ENCODE measurements at regions not wholly inside any gene's neighbourhood (a gene's known extent, or its start where the extent isn't known, plus 50 kb on each side); places are given as distances from the start of the nearest gene placed in this dataset.

DNA sequence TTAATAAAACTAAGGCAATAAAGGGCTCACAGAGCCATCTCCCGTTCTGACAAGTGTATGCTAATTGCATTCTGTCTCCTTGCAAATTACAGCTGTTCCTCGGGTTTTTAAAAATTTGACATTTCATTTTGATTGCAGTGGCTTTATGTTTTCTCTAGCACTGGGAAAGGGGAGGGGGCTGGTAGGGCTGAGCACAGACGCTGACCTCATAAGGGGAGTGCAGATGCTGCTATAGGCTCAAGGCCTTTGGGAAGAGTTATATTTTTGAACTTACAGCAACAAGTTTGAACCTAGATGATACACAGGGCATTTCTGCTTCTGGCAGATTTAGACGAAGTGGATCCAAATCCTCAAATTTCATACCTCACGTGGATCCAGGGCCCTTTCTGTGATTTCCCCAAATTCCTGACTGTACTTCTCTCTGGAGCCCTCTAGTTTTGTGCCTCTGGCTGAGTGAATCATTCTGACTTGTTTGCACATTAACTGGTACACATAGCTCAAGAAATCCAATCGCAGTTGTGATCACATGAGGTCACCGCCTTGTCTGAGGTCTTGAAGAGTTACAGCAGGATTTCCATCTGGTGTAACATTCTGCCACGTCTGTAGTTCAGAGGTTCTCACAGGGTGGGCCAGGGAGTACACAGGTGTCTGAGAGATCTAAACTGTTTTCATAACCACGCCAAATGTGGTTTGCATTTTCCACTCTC lies 230.3 kb downstream of the C1orf94 start:
- no peak for DNase-seq

- DNase-seq, result no peak
Observed at GRCh38 chr1:34408011-34408410, 231.3 kb downstream of the C1orf94 start.

DNA sequence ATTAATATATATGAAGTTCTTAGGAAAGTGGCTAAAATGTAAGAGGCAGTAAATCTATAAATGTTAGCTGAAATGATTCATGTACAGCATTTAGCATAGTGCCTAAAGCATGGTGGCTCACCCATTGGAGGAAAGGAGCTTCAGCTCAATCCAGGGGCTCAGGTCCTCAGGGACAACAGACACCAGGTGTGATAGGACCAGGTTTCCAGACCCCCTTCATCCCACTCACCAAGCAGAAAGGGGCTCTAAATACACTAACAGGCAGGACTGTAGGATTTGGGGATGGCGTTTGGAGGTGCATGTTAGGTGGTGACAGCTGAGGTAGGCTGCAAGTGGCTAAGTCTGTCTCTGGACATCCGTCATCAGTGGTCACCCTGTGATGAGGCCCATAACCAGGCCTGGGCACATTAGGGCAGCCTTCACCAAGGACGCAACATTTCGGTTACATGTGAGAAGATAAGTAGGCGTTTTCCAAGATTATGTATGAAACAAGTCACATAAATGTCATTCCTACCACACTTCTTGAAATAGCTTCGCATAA lies 233.1 kb downstream of the C1orf94 start:
- no peak for DNase-seq

- DNase-seq, result peak in 3 of 58 donors; percentile 2 to 4 (median 3)
Observed at GRCh38 chr1:34412598-34413370, 236.1 kb downstream of the C1orf94 start.

GRCh38 chr1:34415140-34415539 lies 238.4 kb downstream of the C1orf94 start:
- DNase-seq, result no peak

GRCh38 chr1:34418166-34418565 lies 241.5 kb downstream of the C1orf94 start:
- no peak for DNase-seq

DNA sequence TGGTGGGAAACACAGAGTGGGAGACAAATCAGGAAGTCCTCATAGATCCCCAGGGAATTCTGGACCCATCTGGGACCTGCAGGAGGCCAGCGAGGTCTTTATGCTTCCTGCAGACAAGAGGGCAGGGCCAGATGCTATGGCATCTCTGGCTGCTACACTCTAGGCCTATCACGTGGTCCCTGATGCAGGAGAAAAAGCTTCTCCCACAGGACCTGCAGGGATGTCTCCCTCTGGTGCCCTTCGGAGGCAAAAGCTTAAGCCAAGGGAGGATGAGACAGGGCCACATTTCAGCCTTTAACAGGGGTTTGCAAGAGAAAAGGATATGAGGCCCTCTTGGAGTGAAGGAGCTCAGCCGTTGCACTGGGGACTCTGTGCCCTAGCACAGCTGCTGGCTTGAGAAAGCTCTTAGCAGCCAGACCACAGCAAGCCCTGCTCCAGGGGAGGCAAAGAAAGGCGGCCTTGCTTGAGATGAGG lies 243.0 kb downstream of the C1orf94 start:
- no peak for DNase-seq

DNA sequence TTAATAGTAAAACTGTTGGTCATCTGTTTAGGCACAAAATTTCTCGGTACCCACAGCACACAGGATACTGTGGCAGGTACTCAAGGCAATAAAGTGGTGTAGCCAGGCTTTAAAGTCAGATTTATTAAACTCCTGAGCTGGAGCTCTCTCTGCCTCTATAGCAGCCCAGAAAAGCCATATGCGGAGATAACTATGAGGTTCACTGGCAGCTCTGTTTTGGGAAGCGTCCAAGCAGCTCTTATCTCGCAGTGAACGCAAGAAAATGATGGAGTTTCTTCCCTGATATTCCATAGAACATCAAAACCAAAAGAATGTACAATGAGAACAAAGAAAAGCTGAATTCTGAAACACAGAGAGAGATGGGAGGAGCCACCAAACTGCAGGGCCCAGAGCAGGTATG lies 248.3 kb downstream of the C1orf94 start:
- DNase-seq, result no peak

DNA sequence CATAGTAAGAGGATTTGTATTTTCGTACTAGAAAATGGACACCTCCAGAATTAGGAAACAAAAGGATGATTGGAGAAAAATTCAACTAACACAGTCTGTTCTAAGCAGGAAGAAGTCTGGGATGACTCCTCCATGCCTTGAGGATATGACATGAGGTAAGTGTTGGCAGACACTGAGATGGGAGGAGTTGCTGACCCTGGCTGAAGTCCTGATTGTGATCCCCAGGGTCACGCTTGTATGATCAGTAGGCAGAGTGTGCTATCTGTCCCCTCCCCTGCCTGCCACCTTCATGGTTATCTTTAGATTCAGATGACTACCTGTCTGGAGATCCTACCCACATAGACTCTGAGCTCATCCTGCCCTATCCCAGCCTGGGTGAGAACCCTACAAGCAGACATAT lies 249.1 kb downstream of the C1orf94 start:
- DNase-seq, result no peak

DNA sequence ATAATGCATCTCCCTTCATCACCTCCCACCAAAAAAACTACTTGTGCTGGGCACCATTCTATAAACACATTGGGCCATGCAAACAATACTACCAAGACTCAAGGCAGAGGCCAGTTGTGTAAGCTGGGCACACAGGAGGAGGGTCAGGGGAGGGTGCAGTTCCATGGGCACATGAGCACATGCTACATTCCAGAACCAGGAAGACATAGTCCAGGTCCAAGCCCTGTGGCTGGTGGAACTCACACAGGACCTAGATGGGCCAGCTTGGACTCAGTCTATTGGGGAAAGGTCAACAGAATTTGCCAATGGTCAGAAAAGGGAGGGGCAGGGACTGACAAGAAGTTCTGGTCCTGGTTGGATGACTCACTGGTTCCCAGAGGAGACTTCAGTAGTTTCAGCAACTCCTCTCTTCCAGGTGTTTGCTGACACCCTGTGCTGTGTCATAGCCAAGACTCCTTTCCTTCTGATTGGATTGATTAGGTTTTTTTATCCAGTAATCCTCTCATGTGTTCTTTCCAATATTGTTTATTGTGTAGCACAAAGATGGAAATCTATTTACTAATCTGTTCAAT lies 249.7 kb downstream of the C1orf94 start:
- DNase-seq, result no peak

DNA sequence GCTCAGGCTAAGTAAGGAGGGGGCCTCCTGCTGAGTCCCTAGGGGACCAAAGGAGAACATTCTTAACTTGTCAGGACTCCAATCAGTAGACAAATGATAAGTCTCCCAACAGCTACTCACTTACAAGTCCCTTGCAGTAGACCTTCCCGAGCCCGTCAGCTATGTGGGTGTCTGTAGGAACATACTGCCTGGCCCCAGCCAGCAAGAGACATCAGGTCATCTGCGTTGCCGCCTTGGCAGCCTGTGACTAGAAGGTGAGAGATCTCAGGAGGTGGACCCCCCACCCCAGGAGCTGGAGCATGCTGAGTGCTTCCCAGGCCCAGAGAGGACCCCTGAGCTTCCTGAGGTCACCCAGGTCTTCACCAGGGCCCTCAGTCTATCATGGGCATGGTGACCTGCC lies 250.5 kb downstream of the C1orf94 start:
- no peak for DNase-seq

- no peak for DNase-seq
Observed at GRCh38 chr1:34433099-34433498, 256.4 kb downstream of the C1orf94 start.

DNA sequence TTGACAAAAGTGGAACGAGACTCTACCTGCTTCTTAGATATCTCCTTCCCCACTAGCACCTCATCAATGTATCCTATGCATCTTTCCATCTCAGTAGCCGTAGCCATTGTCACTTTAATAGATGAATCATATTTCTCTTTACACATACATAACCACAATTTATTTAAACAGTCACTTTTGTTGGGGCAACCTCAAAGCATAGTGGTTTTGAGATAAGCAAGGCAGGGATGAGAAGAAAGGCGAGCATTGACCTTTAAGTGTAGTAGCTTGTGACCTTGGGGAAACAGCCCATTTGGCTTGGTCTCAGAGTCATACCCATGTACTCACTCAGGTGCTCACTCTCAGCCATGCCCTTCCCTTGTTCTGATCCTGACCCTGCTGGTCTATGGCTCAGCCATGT lies 260.1 kb downstream of the C1orf94 start:
- DNase-seq, result no peak

- DNase-seq, result no peak
Observed at GRCh38 chr1:34441259-34442069, 264.8 kb downstream of the C1orf94 start.

DNA sequence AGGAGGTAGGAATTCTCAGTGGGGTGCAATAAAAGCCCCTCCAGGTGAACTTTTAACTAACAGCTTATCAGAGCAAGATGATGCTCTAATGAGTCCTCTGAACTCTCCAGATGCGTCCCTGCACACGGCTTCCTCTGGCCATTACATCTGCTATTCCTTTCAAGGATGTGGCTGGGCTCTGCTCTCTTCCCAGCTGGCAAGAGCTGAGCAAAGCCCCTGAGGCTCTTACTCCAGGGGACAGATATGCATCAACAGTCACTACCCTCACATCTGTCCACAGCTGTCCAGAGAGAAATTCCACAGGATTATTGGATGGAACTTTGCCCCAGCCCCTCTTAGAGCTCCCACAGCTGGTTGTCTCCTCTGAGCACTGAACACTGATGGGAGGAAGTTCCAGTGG lies 267.8 kb downstream of the C1orf94 start:
- no peak for DNase-seq

DNA sequence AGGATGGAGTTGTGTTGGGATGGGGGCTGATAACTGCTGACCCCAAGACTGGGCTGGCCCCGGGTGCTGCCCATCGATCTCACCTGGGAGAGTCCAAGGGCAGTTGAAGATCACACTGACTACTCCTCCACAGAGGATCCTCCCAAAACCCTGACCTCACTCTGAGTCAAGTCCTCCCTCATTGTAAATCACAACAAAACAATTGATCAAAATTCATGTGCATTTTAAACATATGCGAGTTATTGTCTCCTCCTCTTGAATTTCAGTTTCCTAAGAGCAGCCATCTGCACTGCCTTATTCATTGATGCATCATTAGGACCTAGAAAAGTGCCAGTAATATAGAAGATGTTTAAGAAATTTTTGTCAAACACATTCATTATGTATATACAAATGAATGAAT lies 273.6 kb downstream of the C1orf94 start:
- DNase-seq, result no peak

DNA sequence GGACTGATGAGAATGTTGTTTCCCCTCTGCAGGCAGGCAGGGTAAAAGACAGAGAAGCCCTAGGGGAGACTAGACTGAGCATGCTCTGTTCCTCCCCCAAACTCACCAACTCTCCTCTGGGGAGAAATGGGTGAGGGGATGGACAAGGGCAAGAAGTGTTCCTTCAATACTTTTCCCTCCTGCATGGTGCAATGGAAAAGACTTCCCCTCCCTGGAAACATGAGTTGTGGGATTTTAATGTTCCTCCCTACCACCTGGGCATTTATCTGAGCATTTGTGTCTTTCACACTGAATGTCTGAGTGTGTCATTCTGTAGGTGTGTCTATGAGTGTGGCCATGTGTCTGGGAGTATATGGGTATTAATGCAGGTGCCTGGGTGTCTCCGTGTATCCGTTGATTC lies 275.7 kb downstream of the C1orf94 start:
- no peak for DNase-seq

GRCh38 chr1:34455121-34455520 lies 278.4 kb downstream of the C1orf94 start:
- DNase-seq, result no peak

- DNase-seq, result peak in 5 of 58 donors; percentile 0 to 6 (median 1)
Observed at GRCh38 chr1:34460193-34460592, 283.5 kb downstream of the C1orf94 start.

DNA sequence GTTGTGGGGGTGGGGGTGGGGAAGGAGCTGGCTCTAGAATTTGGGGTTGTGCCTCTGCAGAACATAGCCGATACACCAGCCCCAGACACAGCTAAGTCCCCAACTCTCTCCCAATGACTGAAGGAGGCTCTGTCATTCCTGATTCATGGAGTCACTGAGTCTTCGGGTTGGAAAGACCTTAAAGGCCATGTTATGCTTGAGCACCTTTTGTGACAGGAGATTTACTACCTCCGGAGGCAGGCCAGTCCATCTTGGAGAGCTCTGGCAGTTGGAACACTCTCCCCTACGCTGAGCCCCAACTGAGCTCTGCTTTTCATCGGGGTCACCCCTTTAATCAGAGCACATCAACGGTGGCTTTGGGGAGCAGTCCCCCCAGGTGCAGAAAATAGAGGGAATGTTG lies 284.4 kb upstream of the GJB5 start:
- no peak for DNase-seq

DNA sequence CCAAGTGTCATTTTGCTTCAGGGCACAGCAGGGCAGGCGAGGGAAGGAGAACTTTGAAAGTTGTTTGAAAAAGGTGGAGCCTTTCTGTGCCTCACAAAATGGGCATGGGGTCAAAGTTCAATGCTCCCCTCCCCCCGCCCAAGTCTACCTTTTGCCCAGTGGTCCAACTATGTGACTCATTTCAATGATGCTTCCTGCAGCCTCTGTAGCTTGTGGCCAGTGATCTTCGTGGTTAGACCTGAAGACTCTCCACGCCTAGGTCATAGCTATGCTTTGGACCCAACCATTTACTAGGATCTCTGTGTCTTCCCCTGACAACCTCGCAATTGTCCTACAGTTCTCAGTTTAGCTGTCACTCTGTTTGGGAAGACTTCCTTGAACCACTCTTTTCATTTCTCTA lies 280.3 kb upstream of the GJB5 start:
- DNase-seq, result no peak

Measured in anterior cingulate cortex (tissue), 58 donors.